GM12864 (cell line): ENCODE measurements at regions not wholly inside any gene's neighbourhood (a gene's known extent, or its start where the extent isn't known, plus 50 kb on each side); places are given as distances from the start of the nearest gene placed in this dataset.
"Not testable (repeated sequence)": the region's sequence is repeated elsewhere in the genome, so short reads cannot be mapped to it uniquely, and the experiment has no call there.

Experiments used
- DNase-seq: peaks from one replicate; pipeline ENCODE4 v3.0.0-alpha.2; 2011; ENCODE audit warnings: low read depth
- H3K4me3 ChIP-seq: 2 replicates; pipeline ENCODE4 v1.5.1; 2011; ENCODE audit warnings: mild to moderate bottlenecking, low read depth, low read length, control low read depth
- CTCF ChIP-seq: IDR thresholded peaks from 2 replicates; pipeline ENCODE4 v1.5.1; 2011; ENCODE audit warnings: low read depth, mild to moderate bottlenecking, moderate library complexity, low read length, control low read depth, inconsistent platforms; ENCODE audit errors: missing control alignments

DNA sequence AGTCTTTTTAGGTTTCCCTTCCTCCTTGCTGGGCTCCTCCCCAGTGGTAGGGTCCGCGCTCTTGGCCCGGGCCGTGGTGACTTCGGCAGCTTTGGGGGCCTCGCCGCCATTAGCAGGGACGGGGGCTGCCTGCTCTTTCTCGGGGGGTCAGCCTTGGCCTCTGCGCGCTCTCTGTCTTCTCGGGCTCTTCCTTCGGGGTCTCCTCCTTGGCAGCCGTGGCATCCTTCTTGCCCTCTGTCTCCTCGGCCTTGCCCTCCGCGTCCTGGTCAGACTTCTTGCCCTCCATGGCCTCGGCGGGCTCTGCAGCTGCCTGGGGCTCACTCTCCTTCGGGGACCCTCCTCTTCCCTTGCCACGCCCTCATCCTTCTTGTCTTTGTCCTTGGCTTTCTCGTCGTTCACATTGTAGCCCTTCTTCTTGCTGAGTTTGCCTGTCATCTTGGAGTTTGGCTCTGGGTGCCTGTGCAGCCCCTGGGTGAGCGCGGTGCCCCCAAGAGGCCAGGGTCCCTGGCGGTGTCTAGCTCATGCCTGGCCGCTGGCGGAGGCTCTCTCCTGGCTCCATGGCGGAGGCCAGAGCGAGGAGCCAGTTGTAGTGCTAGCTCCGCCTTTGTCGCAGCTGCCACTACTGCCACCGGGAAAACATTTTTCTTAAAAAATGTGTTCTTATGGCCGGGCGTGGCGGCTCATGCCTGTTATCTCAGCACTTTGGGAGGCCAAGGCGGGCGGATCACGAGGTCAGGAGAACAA lies 283.0 kb upstream of the SGCG start:
- TF ChIP-seq CTCF: no peak
- no peak for DNase-seq
- H3K4me3 ChIP-seq: no peak overlapping the region

- DNase-seq: not testable (repeated sequence)
Observed at GRCh38 chr13:22900416-22900951, 280.3 kb upstream of the SGCG start.

DNA sequence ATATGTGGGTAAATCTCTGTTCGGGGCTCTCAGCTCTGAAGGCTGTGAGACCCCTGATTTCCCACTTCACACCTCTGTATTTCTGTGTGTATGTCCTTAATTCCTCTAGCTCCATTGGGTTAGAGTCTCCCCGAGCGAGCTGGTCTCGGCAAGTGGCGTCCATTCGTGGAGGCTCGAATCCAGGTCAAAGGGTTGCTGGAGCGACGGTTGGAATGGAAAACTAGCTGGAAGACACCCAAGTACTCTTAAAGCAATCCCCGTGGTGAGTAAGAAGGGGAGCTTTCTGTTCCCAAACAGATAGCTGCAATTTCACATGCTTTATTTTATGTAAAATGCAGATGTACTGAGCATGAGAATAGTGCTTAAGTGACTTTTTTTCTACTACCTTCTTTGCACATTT lies 277.5 kb upstream of the SGCG start:
- TF ChIP-seq CTCF: no peak

More at GRCh38 chr13:22900416-22900951, 280.3 kb upstream of the SGCG start:
- not testable (repeated sequence) for H3K4me3 ChIP-seq

DNA sequence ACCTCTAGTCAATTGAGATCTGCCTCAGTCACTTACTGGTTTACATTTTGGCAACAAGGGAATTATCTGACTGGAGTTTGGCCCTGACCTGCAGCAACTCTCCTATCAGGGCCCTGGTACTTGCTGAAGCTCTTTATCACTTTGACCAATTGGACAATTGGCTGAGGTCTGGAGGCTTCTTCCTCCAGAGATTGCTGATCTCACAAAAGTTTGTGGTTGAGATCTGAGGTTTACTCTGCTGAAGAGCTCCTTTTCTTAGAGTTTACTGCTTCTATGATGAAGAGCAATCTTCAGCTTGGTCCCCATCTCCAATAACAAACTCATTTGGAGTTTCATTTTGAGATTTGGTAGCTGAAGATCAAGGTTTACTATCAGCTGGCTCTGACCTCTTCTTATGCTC lies 276.9 kb upstream of the SGCG start:
- TF ChIP-seq CTCF: no peak
- DNase-seq: no peak
- no peak overlapping the region for H3K4me3 ChIP-seq

More for the DNA sequence above, 277.5 kb upstream of the SGCG start:
- no peak for DNase-seq
- H3K4me3 ChIP-seq: no peak overlapping the region

DNA sequence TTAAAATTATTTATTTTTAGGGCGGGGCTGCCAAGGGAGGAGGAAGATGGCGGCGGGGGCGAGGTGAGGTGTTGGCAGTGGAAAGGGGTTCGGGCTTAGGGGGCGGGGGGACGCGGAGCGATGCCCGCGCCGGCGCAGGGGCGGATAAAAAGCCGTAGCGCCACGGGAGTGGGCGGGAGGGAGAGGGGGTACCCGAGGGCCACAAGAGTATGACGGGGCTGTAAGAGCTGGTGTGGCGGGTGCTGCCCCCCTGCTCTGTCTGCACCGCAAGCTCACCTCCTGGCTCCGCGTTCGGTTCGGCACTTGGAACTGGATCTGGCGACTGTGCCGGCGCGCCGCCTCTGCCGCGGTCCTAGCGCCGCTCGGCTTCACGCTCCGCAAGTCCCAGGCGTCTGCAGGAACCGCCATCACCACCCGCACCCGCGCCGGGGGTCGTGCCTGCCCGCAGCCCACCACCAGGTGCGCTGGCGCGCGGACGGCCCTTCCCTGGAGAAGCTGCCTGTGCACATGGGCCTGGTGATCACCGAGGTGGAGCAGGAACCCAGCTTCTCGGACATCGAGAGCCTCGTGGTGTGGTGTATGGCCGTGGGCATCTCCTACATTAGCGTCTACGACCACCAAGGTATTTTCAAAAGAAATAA lies 265.2 kb upstream of the SGCG start:
- H3K4me3 ChIP-seq: peak overlapping the region; percentile 71
- DNase-seq: no peak
- no peak for TF ChIP-seq CTCF

DNA sequence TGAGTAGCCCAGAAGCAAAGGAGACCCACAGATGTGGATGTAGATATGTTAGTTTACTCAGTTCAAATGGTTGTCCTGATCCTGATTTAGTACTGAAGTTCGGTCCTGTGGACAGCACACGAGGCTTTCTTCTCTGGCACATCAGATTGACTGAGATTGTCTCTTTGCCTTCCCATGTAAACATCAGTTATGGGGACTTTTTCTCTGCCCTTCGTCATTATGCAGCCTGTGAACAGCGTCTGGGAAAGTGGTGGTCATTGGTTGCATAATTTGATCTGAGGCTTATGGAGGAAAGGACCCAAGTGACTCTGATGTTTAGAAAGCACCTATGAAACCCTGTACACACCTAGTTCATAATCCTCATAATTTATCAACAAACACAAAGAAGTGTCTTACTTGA lies 264.5 kb upstream of the SGCG start:
- DNase-seq, H3K4me3 ChIP-seq: not testable (repeated sequence)

GRCh38 chr13:22925881-22926747 lies 254.7 kb upstream of the SGCG start:
- TF ChIP-seq CTCF: no peak
- DNase-seq: no peak
- H3K4me3 ChIP-seq: peak overlapping the region; percentile 55
